Lung microvascular endothelial cell (primary cell): ENCODE measurements at regions not wholly inside any gene's neighbourhood (a gene's known extent, or its start where the extent isn't known, plus 50 kb on each side); places are given as distances from the start of the nearest gene placed in this dataset.
"Not testable (repeated sequence)": the region's sequence is repeated elsewhere in the genome, so short reads cannot be mapped to it uniquely, and the experiment has no call there.

Source experiments
- DNase-seq, 2 donors: peaks; one replicate each; pipeline versions ENCODE4 v3.0.0 to v3.0.0-alpha.2; 2010; ENCODE audit warnings: low read depth in 2 of 2

- DNase-seq: no peak
Observed at GRCh38 chr16:25449802-25450201, 192.2 kb upstream of the ZKSCAN2 start.

- no peak for DNase-seq
Observed at GRCh38 chr16:25443994-25444393, 186.3 kb upstream of the ZKSCAN2 start.

DNA sequence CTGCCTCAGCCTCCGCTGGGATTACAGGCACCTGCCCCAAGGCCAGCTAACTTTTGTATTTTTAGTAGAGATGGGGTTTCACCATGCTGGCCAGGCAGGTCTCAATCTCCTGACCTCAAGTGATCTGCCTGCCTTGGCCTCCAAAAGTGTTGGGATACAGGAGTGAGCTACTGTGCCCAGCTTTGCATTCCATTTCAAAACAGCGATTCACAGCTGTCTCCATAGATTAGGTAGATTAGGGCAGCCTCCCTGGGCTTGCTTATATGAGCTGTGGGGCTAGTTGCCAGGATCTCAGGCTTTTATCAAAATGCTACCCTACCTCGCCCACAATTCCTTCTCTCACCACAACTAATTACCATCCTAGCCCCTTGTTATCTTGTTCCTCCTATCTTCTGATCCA is 176.4 kb upstream of the ZKSCAN2 start:
- DNase-seq: no peak

DNA sequence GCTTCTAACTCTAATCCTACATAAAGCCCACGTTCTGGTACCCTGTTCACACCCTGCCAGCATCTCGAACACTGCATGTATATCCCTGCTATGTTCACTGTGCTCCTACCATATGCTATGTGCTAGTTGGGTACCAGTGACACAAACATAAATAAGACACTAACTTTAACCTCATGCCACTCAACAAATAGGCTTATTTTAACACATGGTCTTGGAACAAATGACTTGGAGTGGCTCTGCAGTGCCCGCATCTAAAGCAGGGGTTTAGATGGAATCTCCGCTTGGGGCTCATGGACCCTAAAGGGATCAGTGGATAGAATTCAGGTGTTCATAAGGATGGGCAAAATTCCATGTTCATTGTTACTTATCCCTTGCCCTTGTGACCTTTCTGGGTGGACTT is 175.7 kb upstream of the ZKSCAN2 start:
- DNase-seq: no peak

DNA sequence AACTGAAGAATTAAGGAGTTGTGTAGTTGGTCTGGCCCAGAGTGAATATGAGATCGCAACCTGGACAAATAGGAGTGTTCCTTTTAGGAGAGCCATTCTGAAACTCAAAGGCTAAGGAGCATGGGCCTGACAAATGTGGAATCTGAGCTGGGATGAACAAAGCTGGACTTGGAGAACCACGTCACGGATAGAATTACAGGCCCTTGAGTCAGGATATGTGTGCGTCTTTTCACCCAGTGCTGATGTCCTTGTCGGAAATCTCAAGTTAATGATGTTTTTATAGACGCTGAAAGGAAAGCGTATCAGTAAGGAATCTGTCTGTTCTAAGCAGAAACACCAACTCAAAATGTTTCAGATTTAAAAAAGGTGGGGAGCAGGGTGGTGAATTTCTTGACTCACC is 173.8 kb upstream of the ZKSCAN2 start:
- DNase-seq: no peak

DNA sequence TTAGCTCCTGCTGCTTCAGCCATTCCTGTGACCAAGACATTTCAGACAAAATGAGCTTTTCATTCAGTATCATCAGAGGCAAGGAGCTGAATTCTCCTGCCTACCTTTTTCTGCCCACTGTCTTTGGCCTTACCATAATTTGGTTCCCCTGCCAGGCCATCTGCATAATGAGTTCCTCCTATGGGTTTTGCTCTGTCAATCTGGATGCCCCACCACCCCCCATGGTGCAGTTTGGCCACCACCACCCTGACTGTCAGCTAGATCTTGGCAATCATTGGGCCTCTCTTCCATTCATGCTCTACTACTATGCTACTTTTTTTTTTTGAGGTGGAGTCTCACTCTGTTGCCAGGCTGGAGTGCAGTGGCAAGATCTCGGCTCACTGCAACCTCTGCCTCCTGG is 169.2 kb upstream of the ZKSCAN2 start:
- no peak for DNase-seq

- DNase-seq: no peak
Observed at GRCh38 chr16:25419681-25420080, 162.0 kb upstream of the ZKSCAN2 start.

DNA sequence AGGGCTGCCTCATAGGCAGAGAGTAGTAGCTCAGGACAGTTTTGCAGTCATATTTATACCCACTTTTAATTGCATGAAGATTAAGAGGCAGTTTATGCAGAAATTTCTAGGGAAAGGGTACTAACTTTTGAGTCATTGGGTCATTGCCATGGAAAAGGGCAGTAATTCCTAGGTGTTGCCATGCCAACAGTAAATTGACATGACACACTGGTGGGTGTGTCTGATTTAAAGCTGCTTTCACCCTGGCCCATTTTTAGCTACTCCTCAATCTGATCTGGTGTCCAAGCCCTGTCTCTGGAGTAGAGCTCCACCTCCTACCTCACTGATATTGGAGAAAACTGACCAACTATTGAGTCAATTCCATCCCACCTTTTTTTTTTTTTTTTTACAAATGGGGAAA is 161.5 kb upstream of the ZKSCAN2 start:
- no peak for DNase-seq

GRCh38 chr16:25416002-25416401 is 158.4 kb upstream of the ZKSCAN2 start:
- DNase-seq: no peak

DNA sequence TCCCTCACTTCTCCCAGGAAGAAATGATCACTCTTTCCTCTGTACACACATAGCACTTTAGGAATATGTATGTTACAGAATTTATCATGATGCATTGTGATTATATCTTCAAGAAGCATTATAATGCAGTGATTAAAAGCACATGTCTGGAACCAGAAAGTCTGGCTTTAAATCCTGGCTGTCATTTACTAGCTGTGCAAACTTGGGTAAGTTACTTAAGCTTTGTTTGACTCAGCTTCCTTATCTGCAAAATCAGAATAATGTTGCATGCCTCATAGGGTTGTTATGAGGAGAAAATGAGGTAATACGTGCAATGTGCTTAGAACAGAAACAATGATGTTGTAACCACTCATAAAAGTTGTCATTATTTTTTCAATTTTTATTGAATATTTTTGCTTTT is 156.3 kb upstream of the ZKSCAN2 start:
- DNase-seq: no peak

DNA sequence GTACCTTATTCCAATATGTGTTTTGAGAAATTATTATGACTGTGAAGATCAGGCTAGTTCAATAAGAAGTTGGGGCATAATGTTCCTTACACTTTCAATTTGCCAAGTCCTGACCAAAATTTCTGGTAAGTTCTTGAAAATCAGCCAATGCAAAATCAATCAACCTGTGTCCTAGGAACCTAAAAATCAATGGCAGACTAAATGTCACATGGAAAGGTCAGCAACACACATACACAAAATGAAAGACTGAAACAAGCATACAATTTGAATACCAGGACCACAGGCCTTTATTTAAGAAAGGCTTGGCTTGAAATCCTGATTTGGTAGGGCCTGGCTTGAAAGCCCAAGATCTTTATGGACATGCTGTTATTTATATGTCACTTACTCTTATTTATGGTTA is 155.5 kb upstream of the ZKSCAN2 start:
- no peak for DNase-seq

GRCh38 chr16:25411396-25412081 is 153.9 kb upstream of the ZKSCAN2 start:
- no peak for DNase-seq

GRCh38 chr16:25403852-25404251 is 146.2 kb upstream of the ZKSCAN2 start:
- DNase-seq: no peak

DNA sequence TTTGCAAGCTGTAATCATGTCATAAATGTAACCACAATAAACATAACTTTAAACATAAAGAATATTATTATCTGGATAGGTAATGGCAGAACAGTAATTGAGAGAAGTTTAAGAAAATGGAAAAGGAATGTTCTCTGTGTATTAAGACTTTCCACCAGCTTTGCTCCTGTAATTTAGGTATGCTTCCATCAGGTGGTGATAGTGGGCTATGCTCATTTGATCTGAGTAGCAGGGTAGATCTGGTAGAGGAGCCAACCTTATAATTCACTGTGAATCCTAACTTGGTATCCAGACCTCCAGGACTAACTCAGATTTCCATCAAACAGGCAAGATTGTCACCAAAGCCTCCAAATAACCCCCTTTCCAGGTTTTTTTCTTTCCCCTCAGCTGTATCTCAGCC is 137.9 kb upstream of the ZKSCAN2 start:
- no peak for DNase-seq

DNA sequence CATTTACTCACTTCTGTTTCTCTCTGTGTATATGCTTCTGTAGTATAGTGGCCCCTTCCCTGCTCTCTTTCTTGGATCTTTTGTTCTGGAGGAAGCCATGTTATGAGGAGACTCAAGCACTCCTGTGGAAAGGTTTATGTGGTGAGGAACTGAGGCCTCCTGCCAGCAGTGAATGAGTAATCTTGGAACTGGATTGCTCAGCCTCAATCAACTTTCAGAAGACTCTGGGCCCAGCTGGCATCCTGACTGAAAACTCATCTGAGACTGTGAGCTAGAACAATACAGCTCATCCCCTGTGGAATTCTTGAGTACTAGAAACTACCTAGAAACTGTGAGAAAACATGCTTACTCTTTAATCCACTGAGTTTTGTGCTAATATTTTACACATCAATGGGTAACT is 133.1 kb upstream of the ZKSCAN2 start:
- no peak for DNase-seq

DNA sequence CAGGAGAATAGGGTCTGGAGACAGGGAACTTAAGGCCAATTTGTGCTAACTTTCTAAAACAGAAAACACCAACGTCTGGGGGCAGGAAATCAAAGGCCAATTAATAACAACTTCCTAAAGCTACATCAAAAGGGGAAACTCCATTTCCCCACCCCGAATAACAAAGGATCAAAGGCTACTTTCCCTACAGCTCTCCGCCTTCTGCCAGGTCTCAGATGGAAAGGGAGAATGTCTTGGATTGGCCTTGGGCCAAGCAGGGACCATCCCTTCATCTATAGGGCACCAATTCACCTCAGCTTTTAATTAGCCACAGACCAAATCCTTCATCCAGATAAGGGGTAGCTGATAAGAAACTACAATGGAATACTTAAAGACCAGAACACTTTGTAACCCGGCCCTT is 116.9 kb upstream of the ZKSCAN2 start:
- DNase-seq: no peak

DNA sequence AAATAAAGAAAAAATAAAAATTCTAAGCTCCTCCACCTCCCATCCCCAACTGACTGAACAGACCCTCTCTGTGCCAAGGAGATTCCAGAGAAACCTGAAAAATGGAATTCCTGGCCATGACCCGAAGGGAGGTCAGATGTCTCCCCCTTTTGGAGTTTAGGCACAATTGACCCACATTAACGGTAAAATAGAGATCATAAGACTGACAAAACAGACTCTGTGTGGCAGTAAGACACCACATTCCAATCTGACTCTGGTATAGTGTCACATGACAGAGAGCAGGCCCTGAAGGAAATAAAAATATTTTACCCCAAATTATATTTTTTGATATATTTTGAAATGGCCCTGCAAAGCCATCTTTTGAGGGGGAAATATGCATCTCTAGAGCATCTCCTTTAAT is 115.1 kb upstream of the ZKSCAN2 start:
- DNase-seq: no peak

GRCh38 chr16:25371342-25371741 is 113.7 kb upstream of the ZKSCAN2 start:
- no peak for DNase-seq

DNA sequence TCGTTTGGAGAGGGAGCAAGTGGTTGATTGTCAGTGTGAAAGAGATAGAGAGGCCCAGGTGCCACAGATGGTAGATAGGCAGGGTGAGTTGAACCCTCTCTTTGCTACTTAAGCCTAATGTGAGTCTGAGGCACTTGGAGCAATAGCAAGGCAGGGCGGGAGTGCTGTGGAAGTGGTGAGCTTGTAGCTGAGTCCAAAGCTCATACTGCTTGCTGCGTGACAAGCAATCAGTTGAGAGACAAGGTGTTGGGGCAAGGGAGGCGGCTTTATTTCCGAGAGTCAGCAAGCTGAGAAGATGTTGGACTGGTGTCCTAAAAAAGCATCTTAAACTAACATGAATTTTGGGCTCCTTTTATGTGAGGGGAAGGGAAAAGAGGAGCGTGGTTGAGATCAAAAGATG is 112.9 kb upstream of the ZKSCAN2 start:
- DNase-seq: no peak

DNA sequence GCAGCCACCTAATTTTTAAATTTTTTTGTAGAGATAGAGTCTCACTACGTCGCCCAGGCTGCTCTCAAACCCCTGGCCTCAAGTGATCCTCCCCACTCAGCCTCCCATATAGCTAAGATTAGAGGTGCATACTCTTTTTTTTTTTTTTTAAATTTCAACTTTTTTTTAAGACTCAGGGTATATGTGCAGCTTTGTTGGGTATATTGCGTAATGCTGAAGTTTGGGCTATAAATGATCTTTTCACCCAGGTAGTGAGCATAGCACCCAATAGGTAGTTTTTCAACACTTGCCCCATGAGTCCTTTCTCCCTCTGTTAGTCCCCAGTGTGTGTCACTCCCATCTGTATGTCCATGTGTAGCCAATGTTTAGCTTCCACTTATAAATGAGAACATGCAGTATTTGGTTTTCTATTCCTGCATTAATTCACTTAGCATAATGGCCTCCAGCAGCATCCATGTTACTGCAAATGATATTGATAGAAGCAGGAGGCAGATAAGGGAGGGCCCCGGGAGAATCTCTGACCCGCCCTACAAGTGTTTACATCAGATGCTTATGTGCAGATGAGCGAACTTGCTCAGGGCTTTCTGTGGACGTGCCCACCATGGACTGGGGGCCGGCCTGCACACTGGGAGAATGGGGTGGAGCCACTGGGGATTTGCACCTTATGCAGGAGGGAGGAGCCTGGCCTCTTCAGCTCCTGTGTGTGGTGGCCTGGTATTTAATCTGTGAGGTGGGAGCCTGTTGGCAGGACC is 110.3 kb upstream of the ZKSCAN2 start:
- no peak for DNase-seq

GRCh38 chr16:25366078-25366477 is 108.4 kb upstream of the ZKSCAN2 start:
- DNase-seq: no peak

DNA sequence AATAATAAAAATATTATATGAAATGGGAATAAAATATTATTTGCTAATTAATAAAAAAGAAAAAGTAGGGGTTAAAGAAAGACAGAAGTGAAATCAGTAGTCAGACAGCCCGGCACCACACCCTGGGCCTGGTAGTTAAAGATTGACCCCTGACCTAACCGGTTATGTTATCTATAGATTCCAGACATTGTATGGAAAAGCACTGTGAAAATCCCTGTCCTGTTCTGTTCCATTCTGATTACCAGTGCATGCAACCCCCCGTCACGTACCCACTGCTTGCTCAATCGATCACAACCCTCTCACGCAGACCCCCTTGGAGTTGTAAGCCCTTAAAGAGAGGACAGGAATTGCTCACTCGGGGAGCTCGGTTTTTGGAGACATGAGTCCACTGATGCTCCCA is 101.9 kb upstream of the ZKSCAN2 start:
- not testable (repeated sequence) for DNase-seq

- no peak for DNase-seq
Observed at GRCh38 chr16:25344006-25344405, 86.4 kb upstream of the ZKSCAN2 start.
